IMR-90 (cell line): ENCODE measurements at regions not wholly inside any gene's neighbourhood (a gene's known extent, or its start where the extent isn't known, plus 50 kb on each side); places are given as distances from the start of the nearest gene placed in this dataset.

Experiments used
- ATAC-seq: fragments of 200-7000 bp; cut with Tn5 transposase; 2 replicates; pipeline ENCODE4 v1.9.1; 2020; ENCODE audit warnings: low read depth, mild to moderate bottlenecking, moderate library complexity
- BruUV-seq: library from RNA; stranded (reverse); fragments of 400-500 nt; replicated peaks from 2 replicates; lab custom pipeline; 2021; lab: Mats Ljungman, UMichigan
- CTCF ChIA-PET: fragments of 300-600 bp; formaldehyde crosslinking; extraction: SDS; loops from one replicate; lab custom pipeline; 2021; ENCODE audit warnings: antibody characterized with exemption; lab: Yijun Ruan, JAX
- POLR2A ChIA-PET: fragments of 300-600 bp; sonication (Branson Sonifier 250); formaldehyde crosslinking; loops from one replicate; lab custom pipeline; 2022; ENCODE audit warnings: antibody characterized with exemption; ENCODE audit not compliant: unreplicated experiment; lab: Charles Lee
- DNase-seq: peaks from one replicate; pipeline ENCODE4 v3.0.0; 2013
- H2AFZ ChIP-seq: replicated peaks from 2 replicates; pipeline ENCODE3; 2013; ENCODE audit warnings: low read length, mild to moderate bottlenecking; ENCODE audit not compliant: poor library complexity
- H2AK5ac ChIP-seq: 2 replicates; pipeline ENCODE4 v1.6.1; 2013; ENCODE audit warnings: low read depth, low read length, inconsistent platforms
- H2AK9ac ChIP-seq: replicated peaks from 2 replicates; pipeline ENCODE3; 2013; ENCODE audit warnings: mild to moderate bottlenecking, low read depth, low read length, moderate library complexity; ENCODE audit not compliant: poor library complexity
- H2BK120ac ChIP-seq: 2 replicates; pipeline ENCODE4 v1.6.1; 2013; ENCODE audit warnings: low read depth, low read length, inconsistent platforms
- H2BK15ac ChIP-seq: 3 replicates; pipeline ENCODE4 v1.6.1; 2013; ENCODE audit warnings: low read depth, low read length, inconsistent platforms
- H2BK20ac ChIP-seq: 2 replicates; pipeline ENCODE4 v1.6.1; 2013; ENCODE audit warnings: low read depth, mild to moderate bottlenecking, inconsistent platforms, low read length, moderate library complexity
- H2BK5ac ChIP-seq: 2 replicates; pipeline ENCODE4 v1.6.1; 2013; ENCODE audit warnings: mild to moderate bottlenecking, low read depth, low read length, inconsistent platforms; ENCODE audit not compliant: poor library complexity, severe bottlenecking
- H3K14ac ChIP-seq: replicated peaks from 2 replicates; pipeline ENCODE4 v1.6.1; 2013; ENCODE audit warnings: low read depth, low read length, inconsistent platforms
- H3K18ac ChIP-seq: 2 replicates; pipeline ENCODE4 v1.6.1; 2013; ENCODE audit warnings: low read depth, low read length, control low read depth
- H3K23ac ChIP-seq: 2 replicates; pipeline ENCODE4 v1.6.1; 2013; ENCODE audit warnings: low read depth, low read length, inconsistent platforms
- H3K27ac ChIP-seq: 2 replicates; pipeline ENCODE4 v1.5.1; 2013; ENCODE audit warnings: mild to moderate bottlenecking, control low read depth, low read length; ENCODE audit not compliant: insufficient read depth
- H3K27me3 ChIP-seq: 2 replicates; pipeline ENCODE4 v1.6.1; 2013; ENCODE audit warnings: low read length; ENCODE audit not compliant: control insufficient read depth, insufficient read depth
- H3K36me3 ChIP-seq: 2 replicates; pipeline ENCODE4 v1.6.1; 2013; ENCODE audit warnings: low read length, mixed read lengths; ENCODE audit not compliant: control insufficient read depth, insufficient read depth
- H3K4ac ChIP-seq: 2 replicates; pipeline ENCODE4 v1.6.1; 2013; ENCODE audit warnings: low read depth, low read length, inconsistent platforms
- H3K4me1 ChIP-seq: 2 replicates; pipeline ENCODE4 v1.6.1; 2013; ENCODE audit warnings: low read length, mixed read lengths; ENCODE audit not compliant: control insufficient read depth, insufficient read depth
- H3K4me2 ChIP-seq: 2 replicates; pipeline ENCODE4 v1.6.1; 2013; ENCODE audit warnings: low read depth, mild to moderate bottlenecking, control low read depth, low read length, moderate library complexity
- H3K4me3 ChIP-seq: 2 replicates; pipeline ENCODE4 v1.5.1; 2013; ENCODE audit warnings: low read depth, mild to moderate bottlenecking, control low read depth, low read length, moderate library complexity; ENCODE audit not compliant: insufficient read depth
- H3K56ac ChIP-seq: 2 replicates; pipeline ENCODE4 v1.6.1; 2013; ENCODE audit warnings: low read length, inconsistent platforms; ENCODE audit not compliant: insufficient read depth; ENCODE audit errors: extremely low read depth
- H3K79me1 ChIP-seq, 2 experiments: 2 replicates each; pipeline ENCODE4 v1.6.1; 2013; ENCODE audit warnings: low read length in 2 of 2, inconsistent platforms in 1 of 2, low read depth in 1 of 2
- H3K9ac ChIP-seq: 2 replicates; pipeline ENCODE4 v1.6.1; 2013; ENCODE audit warnings: low read depth, low read length, control low read depth
- H3K9me1 ChIP-seq: 2 replicates; pipeline ENCODE4 v1.6.1; 2013; ENCODE audit warnings: low read length, inconsistent platforms; ENCODE audit not compliant: insufficient read depth
- H3K9me3 ChIP-seq: 2 replicates; pipeline ENCODE4 v1.6.1; 2013; ENCODE audit warnings: low read length; ENCODE audit not compliant: control insufficient read depth, insufficient read depth
- H4K20me1 ChIP-seq: 2 replicates; pipeline ENCODE4 v1.6.1; 2013; ENCODE audit warnings: low read length, inconsistent platforms; ENCODE audit not compliant: insufficient read depth
- H4K5ac ChIP-seq: 2 replicates; pipeline ENCODE4 v1.6.1; 2013; ENCODE audit warnings: mild to moderate bottlenecking, low read depth, low read length, control low read depth
- H4K8ac ChIP-seq, 2 experiments: 2 replicates each; pipeline ENCODE4 v1.6.1; 2013; ENCODE audit warnings: low read depth in 2 of 2, low read length in 2 of 2, control low read depth in 1 of 2, inconsistent platforms in 1 of 2
- H4K91ac ChIP-seq: 2 replicates; pipeline ENCODE4 v1.6.1; 2013; ENCODE audit warnings: low read depth, low read length, inconsistent platforms; ENCODE audit not compliant: insufficient read depth
- BHLHE40 ChIP-seq: fragments of 150-350 bp; IDR thresholded peaks from 2 replicates; pipeline ENCODE4 v1.6.1; 2016; ENCODE audit warnings: mild to moderate bottlenecking, low read depth, low read length
- CEBPB ChIP-seq: IDR thresholded peaks from 2 replicates; pipeline ENCODE4 v1.6.1; 2012; ENCODE audit warnings: low read depth, low read length, improper control_type of control experiment
- CHD1 ChIP-seq: IDR thresholded peaks from 2 replicates; pipeline ENCODE4 v1.6.1; 2012; ENCODE audit warnings: low read depth, low read length, improper control_type of control experiment
- CTCF ChIP-seq: conservative IDR thresholded peaks from 2 replicates; pipeline ENCODE4 v1.5.1; 2012; ENCODE audit warnings: mild to moderate bottlenecking, low read depth, low read length, improper control_type of control experiment
- ELK1 ChIP-seq: fragments of 150-350 bp; IDR thresholded peaks from 2 replicates; pipeline ENCODE4 v1.6.1; 2016; ENCODE audit warnings: low read depth, mild to moderate bottlenecking, low read length, moderate library complexity, borderline replicate concordance
- FOS ChIP-seq: fragments of 150-350 bp; IDR thresholded peaks from 2 replicates; pipeline ENCODE4 v1.6.1; 2016; ENCODE audit warnings: low read depth, low read length
- MAFK ChIP-seq: IDR thresholded peaks from 2 replicates; pipeline ENCODE4 v1.6.1; 2012; ENCODE audit warnings: low read depth, low read length, improper control_type of control experiment
- MAZ ChIP-seq: IDR thresholded peaks from 2 replicates; pipeline ENCODE4 v1.6.1; 2012; ENCODE audit warnings: low read depth, mild to moderate bottlenecking, low read length, improper control_type of control experiment, moderate library complexity, borderline replicate concordance
- MXI1 ChIP-seq: IDR thresholded peaks from 2 replicates; pipeline ENCODE4 v1.6.1; 2012; ENCODE audit warnings: low read depth, mild to moderate bottlenecking, low read length, moderate library complexity, borderline replicate concordance
- NFE2L2 ChIP-seq: fragments of 150-350 bp; IDR thresholded peaks from 2 replicates; pipeline ENCODE4 v1.6.1; 2016; ENCODE audit warnings: low read depth, mild to moderate bottlenecking, low read length
- POLR2A ChIP-seq: IDR thresholded peaks from 2 replicates; pipeline ENCODE4 v1.6.1; 2012; ENCODE audit warnings: mild to moderate bottlenecking, low read depth, low read length
- RAD21 ChIP-seq: IDR thresholded peaks from 2 replicates; pipeline ENCODE4 v1.6.1; 2012; ENCODE audit warnings: low read length, improper control_type of control experiment
- RCOR1 ChIP-seq: IDR thresholded peaks from 2 replicates; pipeline ENCODE4 v1.6.1; 2012; ENCODE audit warnings: mild to moderate bottlenecking, low read length, improper control_type of control experiment; ENCODE audit not compliant: insufficient replicate concordance
- RFX5 ChIP-seq: IDR thresholded peaks from 2 replicates; pipeline ENCODE4 v1.8.0; 2012; ENCODE audit warnings: low read depth, mild to moderate bottlenecking, low read length, moderate library complexity
- SMC3 ChIP-seq: fragments of 150-350 bp; IDR thresholded peaks from 2 replicates; pipeline ENCODE4 v1.6.1; 2016; ENCODE audit warnings: low read depth, mild to moderate bottlenecking, antibody characterized with exemption, low read length, moderate library complexity
- USF2 ChIP-seq: fragments of 150-350 bp; IDR thresholded peaks from 2 replicates; pipeline ENCODE4 v1.6.1; 2017; ENCODE audit warnings: mild to moderate bottlenecking, antibody characterized with exemption, low read length, low read depth
- WGBS, 2 experiments: methylation state at CpG; one replicate each; pipeline versions ENCODE4 v1.1.5 to v1.1.7; 2013; ENCODE audit warnings: missing lambda C conversion rate in 2 of 2; ENCODE audit not compliant: insufficient read length in 1 of 2; ENCODE audit errors: extremely low coverage in 2 of 2; 5-methylcytosine and 5-hydroxymethylcytosine counted together
- dilution Hi-C: fragments of 300-500 bp; cut with HindIII; formaldehyde crosslinking; loops from one replicate; pipeline ENCODE4 v1.14.3; 2018; ENCODE audit warnings: low sequenced_read_pairs; ENCODE audit not compliant: unreplicated experiment
- in situ Hi-C: fragments of 300-500 bp; cut with MboI; formaldehyde crosslinking; loops from 3 replicates; pipeline ENCODE4 v1.14.3; 2019; ENCODE audit warnings: low sequenced_read_pairs, inconsistent platforms, mixed read lengths
- intact Hi-C: fragments of 100-400 bp; cut with micrococcal nuclease; formaldehyde crosslinking; loops from 2 replicates; pipeline ENCODE4 v1.10.0; 2022

GRCh38 chr2:129436809-129437208 is 542.7 kb upstream of the RAB6C start:
- WGBS, 2 experiments = no CpG with 5 or more reads among the region's 5 CpGs
- BruUV-seq = no TSS peak
- Histone ChIP-seq H4K5ac (no peak overlapping the region), H3K18ac (no peak overlapping the region), H3K56ac (no peak overlapping the region), H3K4me3 (no peak overlapping the region), H3K4me1 (no peaks in the 10 kb centered on the region), H3K36me3 (no peaks in the 10 kb centered on the region), H3K27me3 (no peaks in the 10 kb centered on the region), H3K9me3 (peaks cover 44% of the 10 kb centered on the region), H3K4ac (no peak overlapping the region), H3K79me1 (no peaks in the 10 kb centered on the region), H2BK5ac (no peak overlapping the region), H3K9ac (no peak overlapping the region), H4K20me1 (no peaks in the 10 kb centered on the region), H3K4me2 (no peak overlapping the region), H3K14ac (no peak overlapping the region), H4K8ac (no peak overlapping the region), H3K27ac (no peak overlapping the region), H2BK15ac (no peak overlapping the region), H2AK9ac (no peak overlapping the region), H4K91ac (no peak overlapping the region), H2BK120ac (no peak overlapping the region), H2BK20ac (no peak overlapping the region), H2AFZ (no peak overlapping the region), H2AK5ac (no peak overlapping the region), H3K23ac (no peak overlapping the region), H3K9me1 (no peaks in the 10 kb centered on the region)
- intact Hi-C loops = no loop called here
- ChIA-PET POLR2A (no interaction called here), CTCF (no interaction called here)
- no peak for TF ChIP-seq USF2
- no peak for TF ChIP-seq FOS
- no peak for TF ChIP-seq SMC3
- no peak for TF ChIP-seq NFE2L2
- TF ChIP-seq ELK1 = no peak
- no peak for TF ChIP-seq BHLHE40
- TF ChIP-seq MAFK = no peak
- no peak for TF ChIP-seq RFX5
- TF ChIP-seq CHD1 = no peak
- TF ChIP-seq RCOR1 = no peak
- TF ChIP-seq POLR2A = no peak
- no peak for TF ChIP-seq MXI1
- no peak for TF ChIP-seq MAZ
- TF ChIP-seq RAD21 = no peak
- no peak for TF ChIP-seq CTCF
- TF ChIP-seq CEBPB = no peak
- ATAC-seq (no peak), DNase-seq (no peak)
- dilution Hi-C loops = no loop called here
- in situ Hi-C loops = no loop called here
